HuH-7 (cell line): ENCODE measurements at regions not wholly inside any gene's neighbourhood (a gene's known extent, or its start where the extent isn't known, plus 50 kb on each side); places are given as distances from the start of the nearest gene placed in this dataset.
"Not testable (repeated sequence)": the region's sequence is repeated elsewhere in the genome, so short reads cannot be mapped to it uniquely, and the experiment has no call there.

ENCODE experiments used
- DNase-seq: peaks from one replicate; pipeline ENCODE4 v3.0.0; 2011; ENCODE audit warnings: low spot score

DNA sequence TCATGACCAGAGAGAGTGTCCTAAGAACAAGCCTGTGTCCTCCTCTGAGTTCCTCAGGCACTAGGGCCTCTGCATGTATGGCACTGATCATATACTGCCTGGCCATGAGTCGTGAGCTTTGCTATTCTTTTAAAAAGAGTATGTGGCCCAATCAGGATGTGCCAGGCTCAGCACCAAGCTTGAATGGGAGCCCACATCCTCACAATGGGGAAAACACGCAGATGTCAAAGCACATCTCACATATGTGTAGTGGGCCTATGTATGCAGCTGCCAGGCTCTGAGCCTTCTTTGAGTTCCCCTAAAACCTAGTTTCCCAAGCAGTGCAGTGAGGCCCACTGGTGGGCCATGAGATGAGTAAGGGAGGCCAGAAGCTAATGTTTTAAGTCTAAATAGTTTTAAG, 69.9 kb upstream of the SLC1A4 start:
- no peak for DNase-seq

DNA sequence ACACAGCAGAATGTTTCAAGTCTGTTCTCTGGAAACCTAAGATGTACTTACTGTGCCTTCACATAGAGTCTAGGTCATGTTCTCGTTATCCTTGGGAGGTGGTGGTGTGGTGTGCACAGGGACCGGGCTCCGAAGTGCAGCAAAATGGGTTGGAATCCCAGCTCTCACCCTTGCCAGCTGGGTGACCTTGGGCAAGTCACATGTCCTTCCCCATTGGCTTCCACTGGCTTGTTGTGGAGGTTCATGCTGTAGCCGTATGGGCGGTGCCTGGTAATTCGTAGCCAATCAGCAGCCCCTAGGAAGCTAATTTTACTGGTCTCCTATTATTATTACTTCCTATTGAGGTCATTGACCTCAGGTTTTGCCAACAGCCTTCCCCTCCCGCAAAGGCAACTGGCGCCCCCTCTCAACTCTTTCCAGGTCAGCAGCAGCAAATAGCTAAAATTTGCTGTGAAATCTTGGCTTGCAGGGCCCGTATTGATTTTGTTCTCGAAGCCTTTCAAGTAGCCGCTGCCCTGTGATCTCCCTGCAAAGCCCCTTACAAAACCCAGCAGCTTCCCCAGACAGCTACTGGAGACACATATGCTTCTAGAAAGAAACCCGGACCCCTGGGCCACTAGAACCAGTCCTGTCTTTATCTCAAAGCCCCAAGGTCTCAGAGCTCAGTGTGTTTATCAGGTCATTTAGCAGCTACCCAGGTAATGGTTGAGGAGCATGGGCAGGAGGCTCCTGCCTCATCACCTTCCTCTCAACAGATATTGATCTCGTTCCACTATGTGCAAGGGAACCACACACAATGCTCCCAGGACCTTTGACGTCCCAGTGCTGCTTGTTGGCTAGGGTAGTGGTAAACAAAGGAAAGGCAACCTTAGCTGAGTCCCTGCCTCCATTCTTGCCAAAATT, 66.5 kb upstream of the SLC1A4 start:
- no peak for DNase-seq

DNA sequence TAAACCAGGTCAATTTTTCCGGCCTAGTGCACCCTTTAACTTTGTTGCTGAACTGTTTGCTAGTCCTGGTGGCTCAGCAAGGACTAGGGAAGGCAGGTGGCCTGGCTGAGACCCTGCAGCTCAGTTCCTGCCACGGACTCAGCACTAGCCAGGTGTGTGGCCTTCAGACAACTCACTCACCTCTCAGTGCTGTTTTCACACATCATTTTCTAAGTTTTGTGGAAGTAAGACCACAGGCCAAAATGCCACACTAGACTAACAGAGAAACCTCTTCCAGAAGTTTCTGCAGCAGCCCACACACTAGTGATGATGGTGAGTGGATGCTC, 65.9 kb upstream of the SLC1A4 start:
- no peak for DNase-seq

DNA sequence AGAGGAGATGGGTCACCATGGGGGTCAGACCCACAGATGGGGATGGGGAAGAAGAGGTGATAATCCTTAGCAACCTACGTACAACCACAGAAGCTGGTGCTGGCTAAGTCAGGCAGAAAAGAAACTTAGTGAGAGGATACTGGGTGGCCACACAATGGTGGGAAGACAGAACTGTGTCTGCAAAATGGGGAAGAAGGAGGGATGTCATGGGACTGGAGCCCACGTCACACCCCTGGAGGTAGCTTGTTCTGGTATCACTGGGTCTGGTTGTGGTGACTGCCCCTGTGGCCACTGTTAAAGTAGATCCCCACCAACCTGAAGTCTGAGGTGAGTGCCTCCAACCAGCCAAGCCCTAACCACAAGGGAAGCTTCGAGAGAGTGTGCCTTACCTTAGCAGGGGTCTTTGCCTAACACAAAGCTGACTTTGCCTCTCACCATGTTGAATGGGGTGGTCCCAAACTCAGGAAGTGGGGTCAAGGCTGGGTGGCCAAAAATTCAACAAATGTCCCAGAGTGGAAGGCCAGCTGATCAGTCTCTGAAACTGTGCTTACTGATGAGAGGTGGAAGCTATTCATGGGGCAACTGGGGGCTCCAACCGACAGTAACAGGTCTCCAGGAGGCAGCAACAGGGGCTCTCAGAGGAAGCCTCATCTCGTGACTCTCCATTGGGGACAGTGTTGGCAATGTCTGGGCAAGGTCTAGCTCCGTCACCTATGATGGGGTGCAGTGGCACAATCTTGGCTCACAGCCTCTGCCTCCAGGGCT, 64.8 kb upstream of the SLC1A4 start:
- no peak for DNase-seq

DNA sequence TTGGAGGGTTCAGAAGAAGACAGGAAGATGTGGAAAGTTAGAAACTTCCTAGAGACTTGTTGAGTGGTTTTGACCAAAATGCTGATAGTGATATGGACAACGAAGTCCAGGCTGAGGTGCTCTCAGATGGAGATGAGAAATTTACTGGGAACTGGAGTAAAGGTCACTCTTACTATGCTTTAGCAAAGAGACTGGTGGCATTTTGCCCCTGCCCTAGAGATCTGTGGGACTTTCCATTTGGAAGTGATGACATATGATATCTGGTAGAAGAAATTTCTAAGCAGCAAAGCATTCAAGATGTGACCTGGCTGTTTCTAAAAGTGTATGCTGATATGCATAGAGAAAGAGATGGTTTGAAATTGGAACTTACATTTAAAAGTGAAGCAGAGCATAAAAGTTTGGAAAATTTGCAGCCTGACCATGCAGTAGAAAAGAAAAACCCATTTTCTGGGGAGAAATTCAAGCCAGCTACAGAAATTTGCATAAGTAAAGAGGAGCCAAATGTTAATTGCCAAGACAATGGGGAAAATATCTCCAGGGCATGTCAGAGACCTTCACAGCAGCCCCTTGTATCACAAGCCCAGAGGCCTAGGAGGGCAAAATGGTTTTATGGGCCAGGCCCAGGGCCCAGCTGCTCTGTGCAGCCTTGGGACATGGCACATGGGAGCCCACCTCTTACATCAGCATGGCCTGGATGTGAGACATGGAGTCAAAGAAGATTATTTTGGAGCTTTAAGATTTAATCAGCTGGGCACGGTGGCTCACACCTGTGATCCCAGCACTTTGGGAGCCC, 63.1 kb upstream of the SLC1A4 start:
- DNase-seq = not testable (repeated sequence)

DNA sequence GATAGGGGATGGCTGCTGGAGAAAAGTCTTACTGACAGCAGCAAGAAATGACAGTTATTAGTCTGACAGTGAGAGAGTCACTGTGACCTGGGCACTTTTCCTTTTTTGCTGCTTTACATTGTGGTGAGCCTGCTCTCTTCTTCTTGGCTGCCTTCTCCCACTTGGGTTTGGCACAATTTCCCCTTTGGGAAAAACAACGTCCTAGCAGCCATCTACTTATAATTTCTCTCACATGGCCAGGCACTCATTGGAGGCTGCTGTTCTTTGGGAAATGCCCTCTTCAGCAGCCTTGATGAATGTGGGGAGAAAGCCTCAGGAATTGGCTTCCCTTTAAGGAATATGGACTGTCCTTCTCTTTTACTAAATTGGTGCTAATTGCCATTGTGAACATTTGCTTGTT, 60.4 kb upstream of the SLC1A4 start:
- no peak for DNase-seq

DNA sequence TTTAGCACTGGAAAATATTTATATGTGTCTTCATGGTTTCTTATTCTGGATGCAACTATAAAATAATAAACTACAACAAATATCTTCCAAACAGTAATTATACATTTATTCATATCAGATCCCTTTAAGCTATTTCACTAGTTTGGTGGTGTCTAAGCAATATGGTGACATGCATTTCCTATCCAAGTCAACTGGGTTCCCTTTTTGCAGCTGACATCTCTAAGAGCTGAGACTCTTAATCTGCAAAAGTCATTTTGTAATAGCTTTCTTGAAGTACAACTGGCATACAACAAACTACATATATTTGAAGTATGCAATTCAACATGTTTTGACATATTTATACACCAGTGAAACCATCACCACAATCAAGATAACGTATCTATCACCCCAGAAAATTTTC, 59.9 kb upstream of the SLC1A4 start:
- DNase-seq = no peak

DNA sequence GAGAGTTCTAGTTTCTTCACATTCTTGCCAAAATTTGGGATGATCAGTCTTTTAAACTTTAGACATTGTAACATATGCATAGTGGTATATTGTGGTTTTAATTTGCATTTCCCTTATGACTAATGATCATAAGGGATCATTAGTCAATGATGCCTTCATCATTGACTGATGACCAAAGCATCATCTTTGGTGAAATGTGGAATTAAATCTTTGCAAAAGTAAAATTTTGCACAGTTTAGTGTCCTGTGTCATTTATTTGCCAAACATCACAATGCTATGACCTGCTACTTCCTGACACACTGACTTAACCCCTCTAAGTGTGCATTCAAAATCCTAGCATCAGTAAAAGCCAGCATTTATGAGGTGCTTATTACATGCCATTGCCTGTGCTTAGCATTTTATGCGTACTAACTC, 58.9 kb upstream of the SLC1A4 start:
- DNase-seq = no peak

DNA sequence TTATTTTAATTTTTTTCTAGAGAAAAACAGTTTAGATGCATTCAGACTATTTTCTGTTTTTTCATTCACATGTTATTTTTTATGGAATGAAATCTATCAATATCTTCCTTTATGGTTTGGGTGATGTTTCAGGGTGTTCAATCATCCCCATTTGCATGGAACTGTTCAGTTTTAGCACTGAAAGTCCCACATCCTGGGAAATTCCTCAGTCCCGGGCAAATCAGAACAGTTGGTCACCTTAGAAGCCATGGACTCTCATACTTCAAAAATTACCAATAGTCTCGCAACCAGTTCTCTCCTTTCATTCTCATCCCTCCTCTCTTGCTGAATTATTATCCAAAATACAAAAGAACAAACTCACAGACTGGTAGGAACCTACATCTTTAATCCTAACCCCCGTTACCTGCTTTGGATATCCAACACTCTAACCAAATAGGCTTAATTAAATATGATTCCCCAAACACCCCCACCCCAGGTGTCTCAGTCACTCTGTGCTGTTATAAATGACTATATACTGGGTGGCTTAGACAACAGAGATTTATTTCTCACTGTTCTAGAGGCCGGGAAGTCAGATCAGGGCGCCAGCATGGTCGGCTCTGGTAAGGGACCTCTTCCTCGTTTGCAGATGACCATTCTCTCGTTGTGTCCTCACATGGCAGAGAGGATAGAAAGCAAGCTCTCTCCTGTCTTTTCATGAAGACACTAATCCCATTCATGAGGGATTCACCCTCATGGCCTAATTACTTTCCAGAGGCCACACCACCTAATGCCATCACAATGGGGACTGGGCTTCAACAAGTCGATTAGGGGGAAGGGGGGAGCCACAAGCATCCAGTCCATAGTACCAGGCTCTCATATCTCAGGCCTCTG, 57.7 kb upstream of the SLC1A4 start:
- DNase-seq = no peak

DNA sequence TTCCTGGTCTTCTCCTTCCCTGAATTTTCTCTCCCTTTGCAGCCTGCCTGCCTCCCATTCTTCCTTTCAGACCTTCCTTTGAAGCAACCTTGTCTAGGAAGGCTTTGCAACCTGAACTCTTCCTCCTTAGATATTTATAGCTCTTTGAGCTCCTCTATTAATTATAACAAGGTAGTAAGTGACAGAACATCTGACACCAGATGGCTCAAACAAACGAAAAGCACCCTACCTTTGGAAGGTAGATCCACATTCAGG, 57.2 kb upstream of the SLC1A4 start:
- no peak for DNase-seq

DNA sequence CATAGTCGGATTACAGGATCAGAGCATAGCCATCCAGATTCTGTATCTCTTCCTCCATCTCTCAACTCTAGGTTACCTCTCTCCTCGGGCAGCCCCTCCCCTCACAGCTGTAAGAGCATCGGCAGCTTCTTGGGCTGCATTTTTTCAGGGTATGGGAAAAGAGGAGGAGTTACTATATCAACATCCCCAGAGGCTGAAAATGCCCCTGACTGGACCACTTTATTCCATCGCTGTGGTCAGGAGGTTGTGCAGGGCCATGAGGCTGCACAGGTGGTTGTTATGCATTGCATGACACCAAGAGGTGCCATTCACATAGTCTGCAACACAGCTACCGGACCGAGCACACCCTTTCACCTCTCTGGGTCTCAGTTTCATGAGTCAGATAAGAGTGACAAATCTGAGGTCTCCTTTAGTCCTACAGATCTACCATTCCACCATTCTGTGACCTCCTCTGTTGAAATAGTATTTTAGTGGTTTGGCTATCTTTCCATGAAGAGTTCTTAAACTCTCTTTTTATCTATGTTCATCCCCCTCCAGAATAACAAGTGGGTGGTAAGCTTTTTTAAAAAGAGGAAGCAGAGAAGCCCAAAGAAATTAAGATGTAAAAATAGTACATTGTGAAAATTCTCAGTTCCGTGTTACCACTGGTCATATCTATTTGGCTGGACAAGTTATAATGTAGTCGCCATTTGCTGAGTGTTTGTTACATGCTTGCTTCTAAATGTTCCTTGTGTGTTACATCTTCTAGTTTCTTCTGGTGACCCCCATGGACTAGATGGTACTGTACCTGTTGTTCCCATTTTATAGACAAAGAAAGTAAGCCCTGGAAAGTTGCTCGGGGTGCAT, 56.6 kb upstream of the SLC1A4 start:
- DNase-seq = no peak

DNA sequence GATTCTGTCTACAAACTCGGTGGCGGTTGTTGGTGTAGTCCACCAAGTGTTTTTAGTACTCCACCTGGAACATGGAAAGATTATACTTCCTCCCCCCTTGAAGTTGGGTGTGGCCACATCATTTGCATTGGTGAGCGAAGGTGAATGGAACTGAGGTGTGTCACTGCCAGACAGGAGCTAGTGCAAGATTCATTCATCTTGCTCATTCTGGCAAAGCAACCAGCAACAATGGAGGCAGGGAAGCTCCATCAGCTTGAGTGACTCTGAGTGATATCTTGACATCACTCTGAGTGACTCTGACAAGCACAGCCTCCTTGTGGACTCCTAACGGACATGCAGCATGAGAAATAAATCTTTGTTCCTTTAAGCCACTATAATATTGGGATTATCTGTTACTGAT, 54.7 kb upstream of the SLC1A4 start:
- DNase-seq = no peak

DNA sequence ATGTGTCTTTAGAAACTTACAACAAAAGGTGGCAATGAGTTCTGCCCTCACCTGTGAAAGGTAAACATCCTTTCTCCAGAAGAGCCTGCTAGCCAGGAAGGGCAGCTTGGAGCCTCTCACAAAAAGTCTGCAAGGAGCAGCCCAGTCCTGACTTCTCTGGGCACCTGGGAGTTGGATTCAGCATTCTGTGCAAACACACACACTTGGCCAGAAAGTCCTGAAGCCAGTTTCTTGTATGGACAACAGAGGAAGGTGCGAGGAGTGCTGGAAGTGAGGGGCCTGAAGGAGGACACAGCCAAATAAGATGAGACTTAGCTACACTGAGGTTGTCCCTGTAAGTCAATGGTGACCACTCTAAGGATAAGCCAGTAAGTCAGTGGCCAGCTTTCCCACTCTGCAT, 52.4 kb upstream of the SLC1A4 start:
- DNase-seq = no peak

DNA sequence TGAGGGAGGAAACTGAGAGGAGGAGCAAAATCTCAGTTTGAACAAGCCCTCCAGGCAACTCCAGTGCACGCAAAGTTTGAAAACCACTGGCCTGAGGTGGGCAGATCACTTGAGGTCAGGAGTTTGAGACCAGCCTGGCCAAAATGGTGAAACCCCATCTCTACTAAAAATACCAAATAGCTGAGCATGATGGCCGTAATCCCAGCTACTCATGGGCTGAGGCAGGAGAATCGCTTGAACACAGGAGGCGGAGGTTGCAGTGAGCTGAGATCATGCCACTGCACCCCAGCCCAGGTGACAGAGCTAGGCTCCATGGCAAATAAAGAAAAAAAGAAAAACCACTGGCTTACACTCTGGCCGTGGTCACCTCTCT, 51.9 kb upstream of the SLC1A4 start:
- not testable (repeated sequence) for DNase-seq

DNA sequence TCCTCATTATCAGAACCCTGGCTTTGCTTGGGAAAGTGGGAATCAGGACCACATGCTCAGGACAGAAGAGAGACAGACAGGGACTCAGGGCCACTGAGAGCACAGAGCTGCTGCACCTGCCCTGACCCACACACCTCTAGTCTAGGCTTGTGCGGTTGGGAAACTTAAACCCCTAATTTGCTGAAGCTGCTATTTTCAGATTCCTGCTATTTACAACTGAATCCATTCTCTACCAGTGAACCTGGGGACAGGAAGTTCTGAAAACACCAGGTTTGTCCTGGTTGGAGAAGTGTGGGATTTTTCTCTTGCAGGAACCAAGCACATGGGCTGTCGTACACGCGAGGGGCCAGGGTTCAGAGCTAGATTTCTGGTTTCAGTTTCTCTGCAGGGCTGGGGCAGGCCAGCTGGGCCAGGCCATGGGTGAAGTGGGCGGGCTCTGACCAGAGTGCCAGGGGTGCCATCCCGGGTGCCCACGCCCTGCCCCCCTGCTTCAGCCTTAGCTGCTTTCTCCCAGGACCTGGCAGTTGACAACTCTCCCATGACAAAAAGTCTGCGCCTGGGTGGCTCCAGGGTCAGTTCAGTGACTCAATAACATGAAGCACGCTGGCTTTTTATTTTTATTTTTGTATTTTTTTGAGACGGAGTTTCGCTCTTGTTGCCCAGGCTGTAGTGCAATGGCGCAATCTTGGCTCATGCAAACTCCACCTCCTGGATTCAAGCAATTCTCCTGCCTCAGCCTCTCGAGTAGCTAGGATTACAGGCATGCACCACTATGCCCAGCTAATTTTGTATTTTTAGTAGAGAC, 51.3 kb upstream of the SLC1A4 start:
- no peak for DNase-seq

DNA sequence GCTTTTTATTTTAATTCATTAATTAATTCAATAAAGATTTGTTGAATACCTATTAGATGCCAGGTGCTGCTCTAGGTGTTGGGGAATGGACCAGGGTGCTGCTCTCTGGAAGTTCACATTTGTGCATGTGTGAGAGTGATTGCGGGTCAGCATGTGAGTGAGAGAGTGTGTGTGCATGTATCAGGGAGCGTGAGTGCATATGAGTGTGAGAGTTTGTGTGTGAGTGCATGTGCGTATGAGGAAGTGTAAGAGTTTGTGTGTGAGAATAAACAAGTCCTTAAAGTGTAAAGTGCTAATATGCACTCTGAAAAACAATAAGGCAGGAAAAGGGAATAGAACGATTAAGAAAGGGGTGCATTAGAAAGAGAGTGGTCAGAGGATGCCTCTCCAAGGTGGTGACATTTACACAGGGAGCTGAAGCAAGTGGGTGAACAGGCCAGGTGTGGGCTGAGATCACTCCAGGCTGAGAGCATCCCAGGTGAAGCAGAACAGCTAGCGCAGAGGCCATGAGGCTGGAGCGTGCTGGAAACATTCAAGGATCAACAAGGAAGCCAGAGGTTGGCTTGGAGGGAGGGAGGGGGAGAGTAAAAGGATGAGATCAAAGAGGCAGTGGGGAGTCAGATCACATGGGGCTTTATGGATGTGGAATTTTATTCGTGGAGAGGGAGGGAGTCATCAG, 50.5 kb upstream of the SLC1A4 start:
- no peak for DNase-seq

DNA sequence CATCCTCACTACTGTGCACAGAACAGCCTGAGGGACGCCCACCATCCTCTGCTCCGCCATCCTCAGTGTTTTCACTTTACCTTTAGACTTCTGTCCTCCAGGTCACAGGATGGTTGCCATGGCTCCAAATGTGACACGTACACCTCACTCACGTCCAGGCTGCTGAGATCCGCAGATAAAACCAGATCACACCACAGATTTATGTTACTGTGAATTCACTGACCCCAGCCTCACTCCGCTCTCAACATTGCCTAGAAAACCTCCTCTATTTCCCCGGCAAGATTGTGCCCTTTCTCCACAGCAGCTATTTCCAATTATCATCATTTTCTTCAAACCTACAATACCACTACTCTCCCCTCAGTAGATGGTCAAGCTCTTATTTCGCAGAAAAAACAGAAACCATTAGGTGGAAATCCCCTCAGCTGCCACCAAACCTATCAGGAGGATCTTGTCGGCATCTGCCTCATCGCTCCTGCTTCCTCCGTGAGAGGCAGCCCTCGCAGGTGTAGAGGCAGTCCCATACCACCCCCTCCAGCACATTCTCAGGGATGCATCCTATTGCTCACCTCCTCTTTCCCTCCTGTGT, 49.8 kb upstream of the SLC1A4 start:
- no peak for DNase-seq
